ENCODE measurements at regions not wholly inside any gene's neighbourhood (a gene's known extent, or its start where the extent isn't known, plus 50 kb on each side); places are given as distances from the start of the nearest gene placed in this dataset.

DNA sequence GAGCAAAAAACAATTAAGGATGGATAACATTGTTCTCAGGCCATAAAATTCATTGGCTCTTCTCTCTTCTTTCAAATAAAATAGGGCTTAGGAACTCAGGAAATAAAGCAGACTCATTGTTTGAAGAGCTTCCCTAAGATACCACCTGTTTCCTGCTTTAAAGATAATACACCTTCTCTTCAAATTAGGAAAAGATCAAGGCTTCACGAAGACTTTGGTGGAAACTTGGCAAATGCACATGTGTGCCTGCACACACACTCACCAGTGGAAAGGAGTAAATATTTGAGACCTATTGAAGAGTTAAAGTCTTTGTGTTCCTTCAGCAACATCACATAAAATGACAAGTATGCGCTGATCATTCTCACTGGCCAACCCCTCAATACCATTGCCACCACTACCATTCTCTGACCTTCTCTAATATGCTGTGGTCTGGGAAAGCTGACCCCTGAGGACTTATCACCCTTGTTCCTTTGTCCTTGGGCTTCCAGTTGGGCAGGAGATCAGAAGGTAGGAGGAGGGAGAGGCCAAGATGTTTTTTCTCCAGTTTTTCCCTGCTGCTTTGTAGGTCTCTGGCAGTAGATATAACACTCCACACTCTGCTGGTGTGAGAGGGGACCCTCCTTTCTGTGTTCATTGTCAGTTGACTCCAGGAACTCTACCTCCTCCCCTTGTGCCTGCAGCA is 53.5 kb upstream of the SPOPL start:
- TF ChIP-seq POLR2A (IDR thresholded peaks at IDR 0.05), result no peak
- TF ChIP-seq, protein P1, sequence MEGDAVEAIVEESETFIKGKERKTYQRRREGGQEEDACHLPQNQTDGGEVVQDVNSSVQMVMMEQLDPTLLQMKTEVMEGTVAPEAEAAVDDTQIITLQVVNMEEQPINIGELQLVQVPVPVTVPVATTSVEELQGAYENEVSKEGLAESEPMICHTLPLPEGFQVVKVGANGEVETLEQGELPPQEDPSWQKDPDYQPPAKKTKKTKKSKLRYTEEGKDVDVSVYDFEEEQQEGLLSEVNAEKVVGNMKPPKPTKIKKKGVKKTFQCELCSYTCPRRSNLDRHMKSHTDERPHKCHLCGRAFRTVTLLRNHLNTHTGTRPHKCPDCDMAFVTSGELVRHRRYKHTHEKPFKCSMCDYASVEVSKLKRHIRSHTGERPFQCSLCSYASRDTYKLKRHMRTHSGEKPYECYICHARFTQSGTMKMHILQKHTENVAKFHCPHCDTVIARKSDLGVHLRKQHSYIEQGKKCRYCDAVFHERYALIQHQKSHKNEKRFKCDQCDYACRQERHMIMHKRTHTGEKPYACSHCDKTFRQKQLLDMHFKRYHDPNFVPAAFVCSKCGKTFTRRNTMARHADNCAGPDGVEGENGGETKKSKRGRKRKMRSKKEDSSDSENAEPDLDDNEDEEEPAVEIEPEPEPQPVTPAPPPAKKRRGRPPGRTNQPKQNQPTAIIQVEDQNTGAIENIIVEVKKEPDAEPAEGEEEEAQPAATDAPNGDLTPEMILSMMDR (IDR thresholded peaks at IDR 0.05), result no peak

Data from lower leg skin (tissue), 3 donors.